ENCODE measurements at regions not wholly inside any gene's neighbourhood (a gene's known extent, or its start where the extent isn't known, plus 50 kb on each side); places are given as distances from the start of the nearest gene placed in this dataset.
"Not testable (repeated sequence)": the region's sequence is repeated elsewhere in the genome, so short reads cannot be mapped to it uniquely, and the experiment has no call there.

GRCh38 chr13:52210564-52211415, 51.4 kb upstream of the NEK3 start:
- TF ChIP-seq CTCF (conservative IDR thresholded peaks at IDR 0.05; ENCODE audit: low read depth, low read length); POLR2A (IDR thresholded peaks at IDR 0.05; ENCODE audit: low read depth, low read length); RAD21 (IDR thresholded peaks at IDR 0.05; ENCODE audit: low read length); RCOR1 (IDR thresholded peaks at IDR 0.05; ENCODE audit: insufficient replicate concordance, low read length); USF2 (IDR thresholded peaks at IDR 0.05; ENCODE audit: low read depth, low read length); MXI1 (IDR thresholded peaks at IDR 0.05; ENCODE audit: borderline replicate concordance, low read depth, low read length): not testable (repeated sequence)

Data from IMR-90 (cell line).